HepG2 (cell line): ENCODE measurements at regions not wholly inside any gene's neighbourhood (a gene's known extent, or its start where the extent isn't known, plus 50 kb on each side); places are given as distances from the start of the nearest gene placed in this dataset.
"Not testable (repeated sequence)": the region's sequence is repeated elsewhere in the genome, so short reads cannot be mapped to it uniquely, and the experiment has no call there.

Experiments
- ATAC-seq: fragments of 200-7000 bp; cut with Tn5 transposase; 3 replicates; pipeline ENCODE4 v1.9.1; 2020; ENCODE audit warnings: mild to moderate bottlenecking, moderate library complexity
- BruUV-seq: library from RNA; stranded (reverse); fragments of 400-500 nt; replicated peaks from 2 replicates; lab custom pipeline; 2021; lab: Mats Ljungman, UMichigan
- CTCF ChIA-PET: fragments of 300-600 bp; formaldehyde crosslinking; extraction: SDS; loops from one replicate; lab custom pipeline; 2021; ENCODE audit warnings: low total read pairs, inconsistent platforms, low intra/inter-chr PET ratio; lab: Yijun Ruan, JAX
- POLR2A ChIA-PET: fragments of 350-600 bp; sonication (Branson Sonifier 250); formaldehyde crosslinking; loops from one replicate; lab custom pipeline; 2020; ENCODE audit warnings: antibody characterized with exemption, inconsistent platforms; lab: Yijun Ruan, JAX
- DNase-seq: peaks from one replicate; pipeline ENCODE4 v3.0.0-alpha.2; 2015; ENCODE audit warnings: low spot score
- FAIRE-seq: peaks from 3 replicates; lab custom pipeline; 2011; peaks lifted over from hg19 to GRCh38; lab: Jason Lieb, UNC
- H2AFZ ChIP-seq: one replicate; pipeline ENCODE4 v1.6.1; 2011; ENCODE audit warnings: low read length, inconsistent platforms
- H3K27ac ChIP-seq: fragments of 300-600 bp; 3 replicates; pipeline ENCODE4 v1.8.0; 2011; ENCODE audit warnings: mixed run types, mild to moderate bottlenecking, mixed read lengths, low read length, inconsistent platforms; ENCODE audit not compliant: insufficient read depth; ENCODE audit errors: extremely low read length
- H3K27me3 ChIP-seq, 2 experiments: fragments of 200-600 bp in 1 of 2; 2 replicates in 1 of 2; 3 replicates in 1 of 2; pipeline versions ENCODE4 v1.6.0 to v1.8.0; 2011; ENCODE audit warnings: low read length in 2 of 2, mild to moderate bottlenecking in 2 of 2, moderate library complexity in 2 of 2, inconsistent platforms in 1 of 2; ENCODE audit not compliant: insufficient read depth in 2 of 2, control insufficient read depth in 1 of 2
- H3K36me3 ChIP-seq, 2 experiments: fragments of 200-600 bp in 1 of 2; replicated peaks in 1 of 2; 2 replicates in 1 of 2; 3 replicates in 1 of 2; pipeline versions ENCODE4 v1.5.1 to v1.8.0; 2011; ENCODE audit warnings: low read length in 2 of 2, inconsistent platforms in 1 of 2; ENCODE audit not compliant: insufficient read depth in 2 of 2, control insufficient read depth in 1 of 2
- H3K4me1 ChIP-seq: 2 replicates; pipeline ENCODE4 v1.5.1; 2012; ENCODE audit warnings: low read length, inconsistent platforms; ENCODE audit not compliant: insufficient read depth
- H3K4me2 ChIP-seq: 2 replicates; pipeline ENCODE4 v1.6.0; 2011; ENCODE audit warnings: low read depth, low read length, inconsistent platforms
- H3K4me3 ChIP-seq, 3 experiments: fragments of 200-600 bp in 1 of 3; sonication (generic), shearing (Covaris generic) in 1 of 3; replicated peaks in 1 of 3; 2 replicates each; pipeline ENCODE4 v1.5.1; 2011 to 2016; ENCODE audit warnings: low read length in 3 of 3, inconsistent platforms in 2 of 3, low read depth in 2 of 3, mild to moderate bottlenecking in 2 of 3, control low read depth in 1 of 3, mixed read lengths in 1 of 3; ENCODE audit not compliant: insufficient read depth in 1 of 3
- H3K79me2 ChIP-seq: one replicate; pipeline ENCODE4 v1.6.1; 2011; ENCODE audit warnings: low read length, inconsistent platforms; ENCODE audit not compliant: insufficient read depth
- H3K9ac ChIP-seq: 2 replicates; pipeline ENCODE4 v1.6.0; 2011; ENCODE audit warnings: mild to moderate bottlenecking, low read depth, low read length, inconsistent platforms; ENCODE audit not compliant: insufficient read depth
- H3K9me3 ChIP-seq: 2 replicates; pipeline ENCODE4 v1.5.1; 2012; ENCODE audit warnings: mild to moderate bottlenecking, low read length
- H4K20me1 ChIP-seq: 2 replicates; pipeline ENCODE4 v1.6.0; 2011; ENCODE audit warnings: inconsistent platforms, mild to moderate bottlenecking, low read length, moderate library complexity; ENCODE audit not compliant: insufficient read depth
- WGBS: methylation state at CpG from one replicate; pipeline ENCODE4 v1.1.6; 2017; ENCODE audit warnings: low lambda C conversion rate; 5-methylcytosine and 5-hydroxymethylcytosine counted together
- in situ Hi-C: cut with HindIII; loops from 2 replicates; pipeline ENCODE4 v1.10.0; 2017; ENCODE audit warnings: low pct_unique_long_range_greater_than_20kb; ENCODE audit not compliant: extremely low pct_ligation_motif_present
- intact Hi-C: fragments of 100-400 bp; cut with micrococcal nuclease; formaldehyde crosslinking; loops from one replicate; pipeline ENCODE4 v1.10.0; 2022; ENCODE audit not compliant: unreplicated experiment
- TF ChIP-seq, protein P1 (sequence below), 2 experiments: IDR thresholded peaks; 2 replicates each; pipeline ENCODE4 v1.6.1; 2011 to 2012; ENCODE audit warnings: low read length in 2 of 2, borderline replicate concordance in 1 of 2, low read depth in 1 of 2, mild to moderate bottlenecking in 1 of 2, moderate library complexity in 1 of 2

DNA sequence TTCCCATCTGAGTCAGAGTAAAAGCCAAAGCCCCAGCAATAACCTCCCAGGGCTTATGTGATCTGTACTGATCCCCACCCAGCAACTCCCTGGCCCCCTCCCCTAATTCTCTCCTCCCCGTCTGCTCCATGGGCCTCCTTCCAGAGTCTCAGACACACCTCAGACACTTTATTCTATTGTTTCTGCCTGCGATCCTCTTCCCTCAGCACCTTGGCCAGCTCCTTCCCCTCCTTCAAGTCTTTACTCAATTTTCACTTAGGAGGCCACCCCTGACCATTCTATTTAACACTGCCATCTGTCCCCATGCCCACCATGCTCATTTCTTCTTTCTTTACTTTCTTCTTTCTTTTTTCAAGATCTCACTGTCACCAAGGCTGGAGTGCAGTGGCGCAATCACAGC lies 81.0 kb upstream of the COBL start:
- H2AFZ ChIP-seq, FAIRE-seq, CTCF ChIA-PET: not testable (repeated sequence)
- TF ChIP-seq, protein P1, sequence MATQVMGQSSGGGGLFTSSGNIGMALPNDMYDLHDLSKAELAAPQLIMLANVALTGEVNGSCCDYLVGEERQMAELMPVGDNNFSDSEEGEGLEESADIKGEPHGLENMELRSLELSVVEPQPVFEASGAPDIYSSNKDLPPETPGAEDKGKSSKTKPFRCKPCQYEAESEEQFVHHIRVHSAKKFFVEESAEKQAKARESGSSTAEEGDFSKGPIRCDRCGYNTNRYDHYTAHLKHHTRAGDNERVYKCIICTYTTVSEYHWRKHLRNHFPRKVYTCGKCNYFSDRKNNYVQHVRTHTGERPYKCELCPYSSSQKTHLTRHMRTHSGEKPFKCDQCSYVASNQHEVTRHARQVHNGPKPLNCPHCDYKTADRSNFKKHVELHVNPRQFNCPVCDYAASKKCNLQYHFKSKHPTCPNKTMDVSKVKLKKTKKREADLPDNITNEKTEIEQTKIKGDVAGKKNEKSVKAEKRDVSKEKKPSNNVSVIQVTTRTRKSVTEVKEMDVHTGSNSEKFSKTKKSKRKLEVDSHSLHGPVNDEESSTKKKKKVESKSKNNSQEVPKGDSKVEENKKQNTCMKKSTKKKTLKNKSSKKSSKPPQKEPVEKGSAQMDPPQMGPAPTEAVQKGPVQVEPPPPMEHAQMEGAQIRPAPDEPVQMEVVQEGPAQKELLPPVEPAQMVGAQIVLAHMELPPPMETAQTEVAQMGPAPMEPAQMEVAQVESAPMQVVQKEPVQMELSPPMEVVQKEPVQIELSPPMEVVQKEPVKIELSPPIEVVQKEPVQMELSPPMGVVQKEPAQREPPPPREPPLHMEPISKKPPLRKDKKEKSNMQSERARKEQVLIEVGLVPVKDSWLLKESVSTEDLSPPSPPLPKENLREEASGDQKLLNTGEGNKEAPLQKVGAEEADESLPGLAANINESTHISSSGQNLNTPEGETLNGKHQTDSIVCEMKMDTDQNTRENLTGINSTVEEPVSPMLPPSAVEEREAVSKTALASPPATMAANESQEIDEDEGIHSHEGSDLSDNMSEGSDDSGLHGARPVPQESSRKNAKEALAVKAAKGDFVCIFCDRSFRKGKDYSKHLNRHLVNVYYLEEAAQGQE (IDR thresholded peaks at IDR 0.05; ENCODE audit: borderline replicate concordance in 1 of 2, low read depth in 1 of 2, low read length in 2 of 2) = peak in 1 of 2 experiments; percentile 74; a peak in 3 of 4 replicates
- TF ChIP-seq, all 625 proteins: peak for 1; not testable (repeated sequence) for 624
- intact Hi-C loops, H4K20me1 ChIP-seq, H3K4me1 ChIP-seq, DNase-seq, POLR2A ChIA-PET, H3K9ac ChIP-seq, H3K36me3 ChIP-seq, H3K27me3 ChIP-seq, H3K9me3 ChIP-seq, ATAC-seq, H3K4me3 ChIP-seq, H3K79me2 ChIP-seq, in situ Hi-C loops, H3K27ac ChIP-seq, H3K4me2 ChIP-seq, BruUV-seq: not testable (repeated sequence)
- 58% methylated on average over 3 of the region's 3 CpGs for WGBS

DNA sequence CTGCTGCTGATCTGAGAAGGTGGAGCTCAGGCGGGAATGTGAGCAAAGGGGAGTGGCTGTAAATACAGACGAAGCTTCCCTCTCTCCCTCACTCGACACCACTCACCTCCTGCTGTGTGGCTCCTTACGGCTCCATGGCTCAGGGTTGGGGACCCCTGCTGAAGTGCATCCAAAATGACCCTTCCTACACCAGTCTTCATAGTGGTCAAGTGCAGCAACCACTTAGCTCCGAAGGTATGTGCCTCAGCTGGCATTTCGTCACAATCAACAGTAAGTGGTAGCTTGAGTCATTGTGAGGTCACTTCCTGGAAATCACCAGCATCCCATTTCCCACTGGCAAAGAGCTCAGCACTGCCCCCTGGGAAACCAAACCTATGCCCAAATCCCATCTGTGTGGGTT lies 76.4 kb upstream of the COBL start:
- H3K27me3 ChIP-seq, CTCF ChIA-PET, intact Hi-C loops, BruUV-seq, in situ Hi-C loops, H4K20me1 ChIP-seq, H3K79me2 ChIP-seq, H3K27ac ChIP-seq, H3K9ac ChIP-seq, FAIRE-seq, H3K36me3 ChIP-seq, H3K4me1 ChIP-seq, H3K4me3 ChIP-seq, ATAC-seq, H3K4me2 ChIP-seq, H3K9me3 ChIP-seq, POLR2A ChIA-PET, H2AFZ ChIP-seq, DNase-seq: not testable (repeated sequence)
- 20% methylated on average over 5 of the region's 6 CpGs for WGBS

DNA sequence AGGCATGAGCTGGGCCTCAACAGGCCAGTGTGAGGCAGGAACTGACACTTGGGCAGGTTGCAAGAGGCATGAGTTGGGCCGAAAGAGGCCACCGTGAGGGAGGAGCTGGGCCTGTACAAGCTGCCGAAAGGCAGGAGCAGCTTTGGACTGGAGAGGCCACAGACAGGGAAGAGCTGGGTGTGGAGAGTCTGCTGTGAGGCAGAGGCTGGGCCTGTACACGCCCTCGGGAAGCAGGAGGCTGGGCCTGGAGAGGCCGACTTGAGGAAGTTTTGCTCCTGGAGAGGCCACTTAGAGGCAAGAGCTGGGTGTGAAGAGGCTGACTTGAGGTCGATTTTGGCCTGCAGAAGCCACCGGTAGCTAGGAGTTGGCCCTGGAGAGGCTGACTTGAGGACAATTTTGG lies 73.3 kb upstream of the COBL start:
- H3K4me2 ChIP-seq, FAIRE-seq, CTCF ChIA-PET, H3K79me2 ChIP-seq, H4K20me1 ChIP-seq, H3K27me3 ChIP-seq, H3K9ac ChIP-seq, intact Hi-C loops, H3K9me3 ChIP-seq, in situ Hi-C loops, H3K36me3 ChIP-seq, BruUV-seq, H3K4me3 ChIP-seq, DNase-seq, ATAC-seq, H2AFZ ChIP-seq, H3K4me1 ChIP-seq, POLR2A ChIA-PET, H3K27ac ChIP-seq: not testable (repeated sequence)
- WGBS = 54% methylated on average over 4 of the region's 8 CpGs
